H1 (cell line): ENCODE measurements at regions not wholly inside any gene's neighbourhood (a gene's known extent, or its start where the extent isn't known, plus 50 kb on each side); places are given as distances from the start of the nearest gene placed in this dataset.

Experiments
- CEBPB ChIP-seq: IDR thresholded peaks from 2 replicates; pipeline ENCODE4 v1.6.1; 2012; ENCODE audit warnings: low read depth, low read length
- FOSL1 ChIP-seq: IDR thresholded peaks from 2 replicates; pipeline ENCODE4 v1.6.1; 2011; ENCODE audit warnings: mild to moderate bottlenecking, low read depth, low read length, moderate library complexity; ENCODE audit not compliant: insufficient read depth
- GABPA ChIP-seq: IDR thresholded peaks from 2 replicates; pipeline ENCODE4 v1.6.1; 2011; ENCODE audit warnings: mild to moderate bottlenecking, low read length, moderate library complexity, borderline replicate concordance; ENCODE audit not compliant: insufficient read depth
- GTF2F1 ChIP-seq: IDR thresholded peaks from 2 replicates; pipeline ENCODE4 v1.6.1; 2012; ENCODE audit warnings: low read depth, low read length, improper control_type of control experiment, borderline replicate concordance
- POLR2A ChIP-seq, 2 experiments: IDR thresholded peaks; 1 replicate in 1 of 2; 2 replicates in 1 of 2; pipeline ENCODE4 v1.6.1; 2011; ENCODE audit warnings: low read depth in 2 of 2, low read length in 2 of 2, mild to moderate bottlenecking in 2 of 2; ENCODE audit errors: control extremely low read depth in 1 of 2
- POLR2AphosphoS5 ChIP-seq: IDR thresholded peaks from 2 replicates; pipeline ENCODE4 v1.6.1; 2011; ENCODE audit warnings: low read depth, low read length
- RBBP5 ChIP-seq: IDR thresholded peaks from 2 replicates; pipeline ENCODE4 v1.7.1; 2012; ENCODE audit warnings: low read depth, mild to moderate bottlenecking, inconsistent platforms, low read length, moderate library complexity, borderline replicate concordance
- RXRA ChIP-seq: IDR thresholded peaks from 2 replicates; pipeline ENCODE4 v1.6.1; 2011; ENCODE audit warnings: low read depth, mild to moderate bottlenecking, low read length, moderate library complexity; ENCODE audit not compliant: insufficient read depth
- TCF12 ChIP-seq: IDR thresholded peaks from 2 replicates; pipeline ENCODE4 v1.6.1; 2011; ENCODE audit warnings: low read depth, mild to moderate bottlenecking, low read length
- TEAD4 ChIP-seq: IDR thresholded peaks from 2 replicates; pipeline ENCODE4 v1.6.1; 2012; ENCODE audit warnings: low read depth, low read length, inconsistent platforms, mixed read lengths
- YY1 ChIP-seq: IDR thresholded peaks from 2 replicates; pipeline ENCODE4 v1.6.1; 2011; ENCODE audit warnings: low read depth, mild to moderate bottlenecking, low read length
- ZNF274 ChIP-seq: IDR thresholded peaks from 2 replicates; pipeline ENCODE4 v1.7.0; 2012; ENCODE audit warnings: low read length, borderline replicate concordance; ENCODE audit errors: extremely low read depth
- TF ChIP-seq, protein P1 (sequence below), 3 experiments: IDR thresholded peaks; 1 replicate in 2 of 3; 2 replicates in 1 of 3; pipeline versions ENCODE4 v1.5.1 to v1.6.1; 2011; ENCODE audit warnings: low read length in 3 of 3, mild to moderate bottlenecking in 3 of 3, inconsistent platforms in 2 of 3, low read depth in 1 of 3, moderate library complexity in 1 of 3; ENCODE audit not compliant: insufficient read depth in 1 of 3; ENCODE audit errors: control extremely low read depth in 1 of 3

DNA sequence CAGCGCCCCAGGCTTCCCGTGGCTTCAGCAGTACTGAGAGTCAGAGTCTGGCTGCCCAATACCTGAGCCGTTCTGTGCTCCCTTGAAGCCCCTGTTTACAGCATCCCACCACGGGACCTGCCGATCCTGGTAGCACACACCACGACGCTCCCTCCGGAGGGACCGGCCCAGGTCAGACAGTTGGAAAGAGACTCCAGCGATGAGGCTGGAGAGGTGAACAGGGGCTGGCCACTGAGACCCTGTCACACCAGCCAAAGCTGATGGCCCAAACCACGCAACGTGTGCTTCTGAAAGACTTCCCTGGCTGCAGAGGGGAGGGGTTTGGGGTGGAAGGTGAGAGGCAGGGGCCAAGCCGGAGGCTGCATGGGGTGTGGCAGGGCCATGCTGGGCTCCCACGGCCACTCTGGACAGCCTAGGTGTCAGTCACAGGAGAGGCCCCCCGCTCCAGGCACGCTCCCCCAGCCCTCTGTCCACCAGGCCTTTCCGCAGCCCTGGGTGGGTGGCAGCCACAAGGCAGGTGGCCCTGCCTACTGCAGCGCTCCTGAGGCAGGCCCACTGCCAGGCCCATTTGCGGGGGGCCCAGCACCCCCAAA is 140.2 kb upstream of the CHST15 start:
- TF ChIP-seq RBBP5 (no peak), POLR2AphosphoS5 (no peak), YY1 (no peak), GABPA (no peak), POLR2A (IDR thresholded peaks at IDR 0.05; ENCODE audit: control extremely low read depth in 1 of 2, low read depth in 2 of 2, low read length in 2 of 2) (no peak), GTF2F1 (no peak), FOSL1 (no peak), TEAD4 (no peak), ZNF274 (no peak), RXRA (no peak), CEBPB (no peak), TCF12 (no peak)
- TF ChIP-seq, protein P1, sequence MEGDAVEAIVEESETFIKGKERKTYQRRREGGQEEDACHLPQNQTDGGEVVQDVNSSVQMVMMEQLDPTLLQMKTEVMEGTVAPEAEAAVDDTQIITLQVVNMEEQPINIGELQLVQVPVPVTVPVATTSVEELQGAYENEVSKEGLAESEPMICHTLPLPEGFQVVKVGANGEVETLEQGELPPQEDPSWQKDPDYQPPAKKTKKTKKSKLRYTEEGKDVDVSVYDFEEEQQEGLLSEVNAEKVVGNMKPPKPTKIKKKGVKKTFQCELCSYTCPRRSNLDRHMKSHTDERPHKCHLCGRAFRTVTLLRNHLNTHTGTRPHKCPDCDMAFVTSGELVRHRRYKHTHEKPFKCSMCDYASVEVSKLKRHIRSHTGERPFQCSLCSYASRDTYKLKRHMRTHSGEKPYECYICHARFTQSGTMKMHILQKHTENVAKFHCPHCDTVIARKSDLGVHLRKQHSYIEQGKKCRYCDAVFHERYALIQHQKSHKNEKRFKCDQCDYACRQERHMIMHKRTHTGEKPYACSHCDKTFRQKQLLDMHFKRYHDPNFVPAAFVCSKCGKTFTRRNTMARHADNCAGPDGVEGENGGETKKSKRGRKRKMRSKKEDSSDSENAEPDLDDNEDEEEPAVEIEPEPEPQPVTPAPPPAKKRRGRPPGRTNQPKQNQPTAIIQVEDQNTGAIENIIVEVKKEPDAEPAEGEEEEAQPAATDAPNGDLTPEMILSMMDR (IDR thresholded peaks at IDR 0.05; ENCODE audit: control extremely low read depth in 1 of 3, insufficient read depth in 1 of 3, low read depth in 1 of 3, low read length in 3 of 3), result no peak
